Neural cell (in vitro differentiated cells): ENCODE measurements at regions not wholly inside any gene's neighbourhood (a gene's known extent, or its start where the extent isn't known, plus 50 kb on each side); places are given as distances from the start of the nearest gene placed in this dataset.

Experiments used
- EP300 ChIP-seq: fragments of 450-650 bp; conservative IDR thresholded peaks from 2 replicates; pipeline ENCODE4 v1.6.1; 2014; ENCODE audit warnings: antibody characterized with exemption, mild to moderate bottlenecking, moderate library complexity; ENCODE audit not compliant: poor library complexity, severe bottlenecking
- TAF1 ChIP-seq: IDR thresholded peaks from 2 replicates; pipeline ENCODE4 v1.6.1; 2012; ENCODE audit warnings: low read depth
- TF ChIP-seq, protein P1 (sequence below): fragments of 450-650 bp; IDR thresholded peaks from 2 replicates; pipeline ENCODE4 v1.5.1; 2014; ENCODE audit warnings: antibody characterized with exemption, mild to moderate bottlenecking, moderate library complexity; ENCODE audit not compliant: poor library complexity, severe bottlenecking

DNA sequence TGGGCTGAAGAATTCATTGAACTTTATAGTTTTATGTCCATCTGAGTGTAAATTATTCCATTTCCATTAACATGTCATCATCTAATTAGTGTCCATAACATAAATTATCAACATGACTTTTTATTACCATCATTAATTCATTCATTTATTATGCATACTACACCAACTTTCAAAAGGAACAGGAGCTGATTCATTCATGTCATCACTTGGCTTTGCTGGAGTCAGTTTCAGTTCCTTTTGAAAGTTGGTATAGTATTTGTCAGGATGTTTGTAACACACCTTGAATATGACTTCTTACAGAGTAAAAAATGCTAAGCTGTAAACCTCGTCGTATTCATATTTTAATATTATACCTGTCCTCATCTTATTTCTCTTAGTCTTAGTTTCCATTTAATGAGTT lies 298.0 kb upstream of the RBMS3 start:
- TF ChIP-seq, protein P1, sequence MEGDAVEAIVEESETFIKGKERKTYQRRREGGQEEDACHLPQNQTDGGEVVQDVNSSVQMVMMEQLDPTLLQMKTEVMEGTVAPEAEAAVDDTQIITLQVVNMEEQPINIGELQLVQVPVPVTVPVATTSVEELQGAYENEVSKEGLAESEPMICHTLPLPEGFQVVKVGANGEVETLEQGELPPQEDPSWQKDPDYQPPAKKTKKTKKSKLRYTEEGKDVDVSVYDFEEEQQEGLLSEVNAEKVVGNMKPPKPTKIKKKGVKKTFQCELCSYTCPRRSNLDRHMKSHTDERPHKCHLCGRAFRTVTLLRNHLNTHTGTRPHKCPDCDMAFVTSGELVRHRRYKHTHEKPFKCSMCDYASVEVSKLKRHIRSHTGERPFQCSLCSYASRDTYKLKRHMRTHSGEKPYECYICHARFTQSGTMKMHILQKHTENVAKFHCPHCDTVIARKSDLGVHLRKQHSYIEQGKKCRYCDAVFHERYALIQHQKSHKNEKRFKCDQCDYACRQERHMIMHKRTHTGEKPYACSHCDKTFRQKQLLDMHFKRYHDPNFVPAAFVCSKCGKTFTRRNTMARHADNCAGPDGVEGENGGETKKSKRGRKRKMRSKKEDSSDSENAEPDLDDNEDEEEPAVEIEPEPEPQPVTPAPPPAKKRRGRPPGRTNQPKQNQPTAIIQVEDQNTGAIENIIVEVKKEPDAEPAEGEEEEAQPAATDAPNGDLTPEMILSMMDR = no peak
- no peak for TF ChIP-seq TAF1
- no peak for TF ChIP-seq EP300
